H9 (cell line): ENCODE measurements at regions not wholly inside any gene's neighbourhood (a gene's known extent, or its start where the extent isn't known, plus 50 kb on each side); places are given as distances from the start of the nearest gene placed in this dataset.

Source experiments
- DNase-seq: peaks from one replicate; pipeline ENCODE4 v3.0.0-alpha.2; 2017
- H2AFZ ChIP-seq: one replicate; pipeline ENCODE4 v1.6.1; 2013; ENCODE audit warnings: mild to moderate bottlenecking, low read length, control low read depth, moderate library complexity
- H2AK5ac ChIP-seq: 2 replicates; pipeline ENCODE4 v1.6.1; 2013; ENCODE audit warnings: low read length, control low read depth, mixed read lengths; ENCODE audit not compliant: insufficient read length
- H2BK120ac ChIP-seq: one replicate; pipeline ENCODE4 v1.6.1; 2013; ENCODE audit warnings: low read depth, mild to moderate bottlenecking, low read length, control low read depth, inconsistent platforms; ENCODE audit not compliant: poor library complexity, severe bottlenecking
- H2BK12ac ChIP-seq: 2 replicates; pipeline ENCODE4 v1.6.1; 2013; ENCODE audit warnings: low read length, control low read depth, mixed read lengths, low read depth; ENCODE audit not compliant: insufficient read length
- H2BK15ac ChIP-seq: 2 replicates; pipeline ENCODE4 v1.6.1; 2013; ENCODE audit warnings: low read depth, low read length, control low read depth
- H2BK20ac ChIP-seq: one replicate; pipeline ENCODE4 v1.6.1; 2013; ENCODE audit warnings: low read depth, mild to moderate bottlenecking, low read length, control low read depth, inconsistent platforms; ENCODE audit not compliant: poor library complexity, severe bottlenecking
- H2BK5ac ChIP-seq: 2 replicates; pipeline ENCODE4 v1.6.1; 2013; ENCODE audit warnings: low read length, control low read depth, mixed read lengths; ENCODE audit not compliant: insufficient read length
- H3K14ac ChIP-seq: 2 replicates; pipeline ENCODE4 v1.6.1; 2013; ENCODE audit warnings: low read length, control low read depth; ENCODE audit not compliant: insufficient read depth
- H3K18ac ChIP-seq: 2 replicates; pipeline ENCODE4 v1.6.1; 2013; ENCODE audit warnings: low read depth, mild to moderate bottlenecking, mixed read lengths, low read length, control low read depth; ENCODE audit not compliant: insufficient read length
- H3K23ac ChIP-seq: 2 replicates; pipeline ENCODE4 v1.6.1; 2013; ENCODE audit warnings: low read length, control low read depth, mixed read lengths, low read depth; ENCODE audit not compliant: insufficient read length
- H3K23me2 ChIP-seq: 2 replicates; pipeline ENCODE4 v1.6.1; 2013; ENCODE audit warnings: low read depth, mild to moderate bottlenecking, mixed read lengths, low read length, control low read depth; ENCODE audit not compliant: insufficient read length, poor library complexity, severe bottlenecking
- H3K27ac ChIP-seq: 2 replicates; pipeline ENCODE4 v1.5.1; 2013; ENCODE audit warnings: low read length, control low read depth, mixed read lengths, low read depth; ENCODE audit not compliant: insufficient read length
- H3K27me3 ChIP-seq: 2 replicates; pipeline ENCODE4 v1.6.1; 2013; ENCODE audit warnings: low read length, control low read depth, inconsistent platforms; ENCODE audit not compliant: insufficient read depth
- H3K4ac ChIP-seq: 2 replicates; pipeline ENCODE4 v1.6.1; 2013; ENCODE audit warnings: low read depth, mild to moderate bottlenecking, control low read depth, inconsistent platforms, low read length, moderate library complexity
- H3K4me1 ChIP-seq: 2 replicates; pipeline ENCODE4 v1.6.1; 2013; ENCODE audit warnings: low read length, control low read depth, inconsistent platforms; ENCODE audit not compliant: insufficient read depth
- H3K4me2 ChIP-seq: 2 replicates; pipeline ENCODE4 v1.6.1; 2013; ENCODE audit warnings: low read length, control low read depth, mixed read lengths; ENCODE audit not compliant: insufficient read length, insufficient read depth
- H3K56ac ChIP-seq: 2 replicates; pipeline ENCODE4 v1.6.1; 2013; ENCODE audit warnings: low read depth, mild to moderate bottlenecking, mixed read lengths, low read length, control low read depth; ENCODE audit not compliant: insufficient read length
- H3K79me1 ChIP-seq: 2 replicates; pipeline ENCODE4 v1.6.1; 2013; ENCODE audit warnings: low read depth, mild to moderate bottlenecking, moderate library complexity, low read length, control low read depth, inconsistent platforms; ENCODE audit not compliant: insufficient read depth, poor library complexity, severe bottlenecking
- H3K79me2 ChIP-seq: 2 replicates; pipeline ENCODE4 v1.6.1; 2013; ENCODE audit warnings: low read length, control low read depth, inconsistent platforms; ENCODE audit not compliant: insufficient read depth
- H3K9ac ChIP-seq: 2 replicates; pipeline ENCODE4 v1.6.1; 2013; ENCODE audit warnings: low read length, control low read depth, mixed read lengths; ENCODE audit not compliant: insufficient read length; ENCODE audit errors: extremely low read depth
- H3K9me3 ChIP-seq: one replicate; pipeline ENCODE4 v1.6.1; 2013; ENCODE audit warnings: low read depth, low read length, inconsistent platforms; ENCODE audit not compliant: control insufficient read depth
- H3T11ph ChIP-seq: one replicate; pipeline ENCODE4 v1.6.1; 2013; ENCODE audit warnings: mild to moderate bottlenecking, low read length, control low read depth, inconsistent platforms
- H4K20me1 ChIP-seq: one replicate; pipeline ENCODE4 v1.6.1; 2013; ENCODE audit not compliant: control insufficient read depth, insufficient read length, insufficient read depth
- H4K5ac ChIP-seq: 2 replicates; pipeline ENCODE4 v1.6.1; 2013; ENCODE audit warnings: low read depth, mild to moderate bottlenecking, mixed read lengths, low read length, control low read depth; ENCODE audit not compliant: insufficient read length
- H4K8ac ChIP-seq: replicated peaks from 2 replicates; pipeline ENCODE4 v1.6.1; 2013; ENCODE audit warnings: low read length, control low read depth, mixed read lengths, low read depth; ENCODE audit not compliant: insufficient read length
- H4K91ac ChIP-seq: 2 replicates; pipeline ENCODE4 v1.6.1; 2013; ENCODE audit warnings: low read depth, mild to moderate bottlenecking, moderate library complexity, mixed read lengths, low read length, control low read depth; ENCODE audit not compliant: insufficient read length
- H3K27ac Mint-ChIP-seq, 3 experiments: 2 replicates in 2 of 3; 3 replicates in 1 of 3; pipeline ENCODE4 v1.8.0; 2020 to 2021; ENCODE audit warnings: mixed read lengths in 3 of 3, mild to moderate bottlenecking in 1 of 3, moderate library complexity in 1 of 3
- H3K27me3 Mint-ChIP-seq: 2 replicates; pipeline ENCODE4 v1.8.0; 2021; ENCODE audit warnings: low read depth, mild to moderate bottlenecking, moderate library complexity, mixed read lengths
- H3K36me3 Mint-ChIP-seq, 3 experiments: 2 replicates in 2 of 3; 3 replicates in 1 of 3; pipeline ENCODE4 v1.8.0; 2020 to 2021; ENCODE audit warnings: low read depth in 3 of 3, mixed read lengths in 3 of 3; ENCODE audit not compliant: insufficient read depth in 1 of 3
- H3K4me1 Mint-ChIP-seq, 2 experiments: 2 replicates each; pipeline ENCODE4 v1.8.0; 2020; ENCODE audit warnings: mixed read lengths in 2 of 2
- H3K4me3 Mint-ChIP-seq, 2 experiments: 2 replicates in 1 of 2; 3 replicates in 1 of 2; pipeline ENCODE4 v1.8.0; 2020 to 2021; ENCODE audit warnings: mild to moderate bottlenecking in 2 of 2, mixed read lengths in 2 of 2, moderate library complexity in 1 of 2
- H3K9me3 Mint-ChIP-seq, 2 experiments: 2 replicates in 1 of 2; 3 replicates in 1 of 2; pipeline ENCODE4 v1.8.0; 2020; ENCODE audit warnings: mild to moderate bottlenecking in 2 of 2, mixed read lengths in 2 of 2, moderate library complexity in 1 of 2
- CTCF ChIP-seq: fragments of 200-600 bp; sonication (generic); conservative IDR thresholded peaks from 3 replicates; pipeline ENCODE4 v1.8.0; 2021; ENCODE audit warnings: antibody characterized with exemption, mild to moderate bottlenecking
- WGBS: extraction: QIAGEN DNeasy Blood & Tissue Kit; methylation state at CpG from one replicate; pipeline ENCODE4 v1.1.7; 2013; ENCODE audit warnings: missing lambda C conversion rate, low lambda C conversion rate, mixed read lengths; ENCODE audit not compliant: insufficient read length; ENCODE audit errors: extremely low coverage; 5-methylcytosine and 5-hydroxymethylcytosine counted together

DNA sequence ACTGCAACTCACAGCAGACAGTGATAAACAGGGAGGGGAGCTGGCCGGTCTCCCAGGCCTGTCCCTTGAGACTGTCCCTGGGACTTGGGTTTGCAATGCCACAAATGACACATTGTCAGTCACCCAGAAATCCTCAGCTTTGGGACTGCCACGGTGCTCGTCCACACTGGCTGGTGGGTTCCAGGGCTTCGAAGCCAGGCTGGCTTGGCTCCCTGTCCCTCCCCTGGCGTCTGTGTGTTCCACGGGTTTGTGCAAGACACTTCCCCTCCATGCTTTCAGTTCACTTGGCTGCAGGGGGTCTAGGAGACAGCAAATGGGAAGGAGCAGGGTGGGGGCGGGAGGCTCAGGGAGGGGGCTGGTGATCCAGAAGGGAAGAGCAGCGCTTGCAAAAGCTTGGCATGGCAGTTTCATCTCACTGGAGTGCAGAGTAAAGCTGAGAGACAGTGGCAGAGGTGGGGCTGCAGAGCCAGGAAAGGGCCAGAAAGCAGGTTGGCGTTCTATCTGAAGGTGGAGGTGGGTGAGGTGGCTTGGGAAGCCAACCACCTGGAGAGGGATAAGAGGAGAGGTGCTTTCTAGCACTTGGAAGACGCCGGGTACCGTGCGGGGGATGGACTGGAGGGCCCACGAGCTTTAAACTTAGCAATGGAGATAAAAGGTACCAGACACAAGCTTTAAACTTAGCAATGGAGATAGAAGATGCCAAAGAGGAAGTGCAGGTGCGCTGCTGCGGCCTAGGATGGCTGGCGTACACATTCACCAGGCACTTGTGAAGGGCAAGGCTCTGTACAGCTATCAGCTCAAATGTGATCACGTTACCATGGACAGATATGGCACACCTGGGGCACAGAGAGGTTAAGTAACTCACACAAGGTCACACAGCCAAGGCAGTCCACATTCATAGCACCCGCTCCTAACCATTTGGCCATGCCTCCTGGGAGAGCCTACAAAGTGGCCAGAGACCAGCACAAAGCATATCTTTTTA is 86.4 kb upstream of the SHISAL1 start:
- Histone ChIP-seq H2BK15ac (no peak overlapping the region), H4K5ac (no peak overlapping the region), H3K4me1 (no peaks in the 10 kb centered on the region), H2AFZ (no peak overlapping the region), H3K18ac (no peak overlapping the region), H3K79me2 (no peaks in the 10 kb centered on the region), H3K23me2 (no peaks in the 10 kb centered on the region), H3K27ac (no peak overlapping the region), H2BK20ac (no peak overlapping the region), H2BK120ac (no peak overlapping the region), H3K4me2 (no peak overlapping the region), H2BK12ac (no peak overlapping the region), H2BK5ac (no peak overlapping the region), H4K20me1 (no peaks in the 10 kb centered on the region), H3K9ac (no peak overlapping the region), H4K91ac (no peak overlapping the region), H3K14ac (no peak overlapping the region; the same call in 1 of the 2 replicates), H3K9me3 (no peaks in the 10 kb centered on the region), H3K27me3 (no peaks in the 10 kb centered on the region), H3K4ac (no peak overlapping the region), H3T11ph (no peak overlapping the region), H4K8ac (no peak overlapping the region), H3K56ac (no peak overlapping the region), H2AK5ac (no peak overlapping the region), H3K23ac (no peak overlapping the region), H3K79me1 (no peaks in the 10 kb centered on the region)
- no peaks in the 10 kb centered on the region for H3K9me3 Mint-ChIP-seq
- no peaks in the 10 kb centered on the region for H3K36me3 Mint-ChIP-seq
- H3K27ac Mint-ChIP-seq: no peak overlapping the region
- H3K4me1 Mint-ChIP-seq: peaks cover 3 to 7% of the 10 kb centered on the region in 2 experiments; a peak in 2 of 4 replicates
- WGBS: no CpG with 5 or more reads among the region's 19 CpGs
- no peak for TF ChIP-seq CTCF
- H3K4me3 Mint-ChIP-seq: no peak overlapping the region
- H3K27me3 Mint-ChIP-seq: peaks cover 6% of the 10 kb centered on the region
- peak; percentile 19 for DNase-seq
